K562 (cell line): ENCODE measurements at regions not wholly inside any gene's neighbourhood (a gene's known extent, or its start where the extent isn't known, plus 50 kb on each side); places are given as distances from the start of the nearest gene placed in this dataset.

ENCODE experiments used
- ATAC-seq: fragments of 200-7000 bp; cut with Tn5 transposase; 3 replicates; pipeline ENCODE4 v1.9.1; 2020; ENCODE audit warnings: moderate library complexity
- BruUV-seq: library from RNA; stranded (reverse); fragments of 400-500 nt; replicated peaks from 2 replicates; lab custom pipeline; 2021; lab: Mats Ljungman, UMichigan
- CTCF ChIA-PET: fragments of 300-600 bp; formaldehyde crosslinking; extraction: SDS; loops from one replicate; lab custom pipeline; 2021; ENCODE audit warnings: low intra/inter-chr PET ratio; lab: Yijun Ruan, JAX
- POLR2A ChIA-PET: fragments of 300-600, 350-650 bp; sonication (Branson Sonifier 250); formaldehyde crosslinking; extraction: SDS; loops from one replicate; lab custom pipeline; 2021; ENCODE audit warnings: antibody characterized with exemption, inconsistent platforms; lab: Yijun Ruan, JAX
- DNase-seq, 4 experiments: peaks; one replicate each; pipeline versions ENCODE4 v3.0.0 to v3.0.0-alpha.2; 2011 to 2018; ENCODE audit warnings: low spot score in 3 of 4, mixed read lengths in 3 of 4; ENCODE audit errors: extremely low read depth in 1 of 4
- FAIRE-seq: peaks from 2 replicates; lab custom pipeline; 2011; peaks lifted over from hg19 to GRCh38; lab: Jason Lieb, UNC
- H2AFZ ChIP-seq: 2 replicates; pipeline ENCODE4 v1.6.0; 2011; ENCODE audit warnings: low read depth, low read length, control low read depth, inconsistent platforms
- H3K27ac ChIP-seq: fragments of 200-600 bp; 3 replicates; pipeline ENCODE4 v1.8.0; 2011; ENCODE audit warnings: low read depth, mild to moderate bottlenecking, control low read depth, inconsistent platforms, low read length, moderate library complexity, mixed read lengths; ENCODE audit errors: extremely low read depth
- H3K27me3 ChIP-seq, 2 experiments: fragments of 300-600 bp in 1 of 2; 2 replicates in 1 of 2; 3 replicates in 1 of 2; pipeline versions ENCODE4 v1.6.0 to v1.8.0; 2011; ENCODE audit warnings: inconsistent platforms in 2 of 2, low read length in 2 of 2, mild to moderate bottlenecking in 1 of 2, mixed read lengths in 1 of 2, moderate library complexity in 1 of 2; ENCODE audit not compliant: control insufficient read depth in 2 of 2, insufficient read depth in 2 of 2
- H3K36me3 ChIP-seq: fragments of 300-600 bp; 3 replicates; pipeline ENCODE4 v1.8.0; 2011; ENCODE audit warnings: mild to moderate bottlenecking, low read length, inconsistent platforms; ENCODE audit not compliant: control insufficient read depth, insufficient read depth
- H3K4me1 ChIP-seq, 2 experiments: fragments of 200-600 bp in 1 of 2; replicated peaks in 1 of 2; 2 replicates in 1 of 2; 3 replicates in 1 of 2; pipeline versions ENCODE4 v1.5.1 to v1.8.0; 2011; ENCODE audit warnings: inconsistent platforms in 2 of 2, low read length in 2 of 2, mild to moderate bottlenecking in 1 of 2, mixed read lengths in 1 of 2, moderate library complexity in 1 of 2; ENCODE audit not compliant: control insufficient read depth in 2 of 2, insufficient read depth in 2 of 2
- H3K4me2 ChIP-seq: 2 replicates; pipeline ENCODE4 v1.6.1; 2011; ENCODE audit warnings: low read length, control low read depth, inconsistent platforms, mixed read lengths; ENCODE audit not compliant: insufficient read depth
- H3K4me3 ChIP-seq: fragments of 200-600 bp; sonication (generic), shearing (Covaris generic); 2 replicates; pipeline ENCODE4 v1.5.1; 2016; ENCODE audit warnings: control low read depth, inconsistent platforms
- H3K79me2 ChIP-seq: fragments of 200-600 bp; 3 replicates; pipeline ENCODE4 v1.8.0; 2011; ENCODE audit warnings: low read length, inconsistent platforms; ENCODE audit not compliant: control insufficient read depth, insufficient read depth
- H3K9ac ChIP-seq, 2 experiments: 2 replicates each; pipeline versions ENCODE4 v1.6.0 to v1.6.1; 2011; ENCODE audit warnings: low read depth in 2 of 2, low read length in 2 of 2, control low read depth in 1 of 2, inconsistent platforms in 1 of 2, mild to moderate bottlenecking in 1 of 2, mixed read lengths in 1 of 2; ENCODE audit not compliant: insufficient read depth in 1 of 2
- H3K9me1 ChIP-seq: one replicate; pipeline ENCODE4 v1.6.0; 2011; ENCODE audit warnings: inconsistent platforms, mild to moderate bottlenecking, low read length, moderate library complexity; ENCODE audit not compliant: control insufficient read depth, insufficient read depth
- H3K9me3 ChIP-seq: replicated peaks from 2 replicates; pipeline ENCODE4 v1.5.1; 2011; ENCODE audit warnings: low read depth, low read length, inconsistent platforms; ENCODE audit not compliant: control insufficient read depth, insufficient read depth
- H4K20me1 ChIP-seq: replicated peaks from 2 replicates; pipeline ENCODE4 v1.6.1; 2011; ENCODE audit warnings: low read length, inconsistent platforms, mixed read lengths; ENCODE audit not compliant: control insufficient read depth, insufficient read depth
- ARID1B ChIP-seq: fragments of 450-650 bp; IDR thresholded peaks from 2 replicates; pipeline ENCODE4 v1.6.1; 2016; ENCODE audit warnings: antibody characterized with exemption, mild to moderate bottlenecking, inconsistent platforms
- BCL6 ChIP-seq: fragments of 250-450 bp; sonication (Bioruptor Pico); IDR thresholded peaks from 2 replicates; pipeline ENCODE4 v1.4.0; 2020
- E2F3 ChIP-seq: fragments of 250-450 bp; sonication (Bioruptor Pico); IDR thresholded peaks from 2 replicates; pipeline ENCODE4 v1.4.0; 2020; ENCODE audit warnings: mild to moderate bottlenecking
- WGBS: fragments of 100-300 bp; shearing (Covaris generic); methylation state at CpG from one replicate; pipeline ENCODE4 v1.1.6; 2016; ENCODE audit warnings: low coverage, mixed read lengths; ENCODE audit not compliant: insufficient coverage; ENCODE audit errors: missing lambda C conversion rate; 5-methylcytosine and 5-hydroxymethylcytosine counted together
- in situ Hi-C: fragments of 300-500 bp; cut with MboI; formaldehyde crosslinking; loops from 4 replicates; pipeline ENCODE4 v1.15.0; 2018; ENCODE audit warnings: inconsistent platforms, mixed read lengths
- intact Hi-C: fragments of 100-400 bp; cut with micrococcal nuclease; formaldehyde crosslinking; loops from 2 replicates; pipeline ENCODE4 v1.14.2; 2022
- TF ChIP-seq, protein P1 (sequence below): fragments of 250-450 bp; sonication (Bioruptor Pico); IDR thresholded peaks from 2 replicates; pipeline ENCODE4 v1.8.0; 2021; ENCODE audit warnings: borderline replicate concordance, mild to moderate bottlenecking, moderate library complexity; ENCODE audit not compliant: poor library complexity, severe bottlenecking
- TF ChIP-seq, protein P2 (sequence below): sonication (generic); formaldehyde crosslinking; IDR thresholded peaks from 2 replicates; pipeline ENCODE4 v1.8.1; 2023; ENCODE audit warnings: mild to moderate bottlenecking, missing genetic modification reagents

DNA sequence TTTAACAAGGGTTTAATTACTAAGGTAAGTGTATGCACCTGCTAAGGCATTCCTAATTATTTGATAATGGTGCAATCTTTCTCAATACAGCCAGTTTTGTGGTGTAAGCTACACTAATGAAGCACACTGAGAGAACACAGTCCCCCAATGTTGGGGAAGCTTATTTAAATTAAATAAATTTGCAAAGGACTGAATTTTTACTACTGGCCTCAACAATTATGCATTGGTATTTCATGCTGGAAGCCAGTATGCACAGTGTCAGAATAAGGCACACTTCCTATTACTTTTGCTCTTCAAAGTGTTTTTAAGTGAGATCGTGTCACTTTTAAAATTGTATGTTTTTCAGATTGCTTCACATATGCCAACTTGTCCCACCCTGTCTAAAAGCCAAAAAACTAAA lies 103.2 kb upstream of the ZNF521 start:
- intact Hi-C loops, result no loop called here
- WGBS, result 0% methylated on average over 1 of the region's 1 CpG

More for the DNA sequence above, 103.2 kb upstream of the ZNF521 start:
- TF ChIP-seq BCL6 (CRISPR knock-in tag) (no peak), E2F3 (CRISPR knock-in tag) (no peak), ARID1B (no peak)
- TF ChIP-seq, protein P1, sequence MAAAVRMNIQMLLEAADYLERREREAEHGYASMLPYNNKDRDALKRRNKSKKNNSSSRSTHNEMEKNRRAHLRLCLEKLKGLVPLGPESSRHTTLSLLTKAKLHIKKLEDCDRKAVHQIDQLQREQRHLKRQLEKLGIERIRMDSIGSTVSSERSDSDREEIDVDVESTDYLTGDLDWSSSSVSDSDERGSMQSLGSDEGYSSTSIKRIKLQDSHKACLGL (CRISPR knock-in tag), result no peak
- TF ChIP-seq, protein P2, sequence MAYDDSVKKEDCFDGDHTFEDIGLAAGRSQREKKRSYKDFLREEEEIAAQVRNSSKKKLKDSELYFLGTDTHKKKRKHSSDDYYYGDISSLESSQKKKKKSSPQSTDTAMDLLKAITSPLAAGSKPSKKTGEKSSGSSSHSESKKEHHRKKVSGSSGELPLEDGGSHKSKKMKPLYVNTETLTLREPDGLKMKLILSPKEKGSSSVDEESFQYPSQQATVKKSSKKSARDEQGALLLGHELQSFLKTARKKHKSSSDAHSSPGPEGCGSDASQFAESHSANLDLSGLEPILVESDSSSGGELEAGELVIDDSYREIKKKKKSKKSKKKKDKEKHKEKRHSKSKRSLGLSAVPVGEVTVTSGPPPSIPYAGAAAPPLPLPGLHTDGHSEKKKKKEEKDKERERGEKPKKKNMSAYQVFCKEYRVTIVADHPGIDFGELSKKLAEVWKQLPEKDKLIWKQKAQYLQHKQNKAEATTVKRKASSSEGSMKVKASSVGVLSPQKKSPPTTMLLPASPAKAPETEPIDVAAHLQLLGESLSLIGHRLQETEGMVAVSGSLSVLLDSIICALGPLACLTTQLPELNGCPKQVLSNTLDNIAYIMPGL (CRISPR knock-in tag), result no peak
- no peaks in the 10 kb centered on the region for H3K27me3 ChIP-seq
- no peak overlapping the region for H3K27ac ChIP-seq
- no peaks in the 10 kb centered on the region for H3K36me3 ChIP-seq
- no TSS peak for BruUV-seq
- ATAC-seq, result no peak
- no peaks in the 10 kb centered on the region for H4K20me1 ChIP-seq
- H3K79me2 ChIP-seq, result no peaks in the 10 kb centered on the region
- H3K9ac ChIP-seq, result no peak overlapping the region
- H3K9me1 ChIP-seq, result no peaks in the 10 kb centered on the region
- POLR2A ChIA-PET, result no interaction called here
- no peak overlapping the region for H3K4me3 ChIP-seq
- CTCF ChIA-PET, result no interaction called here
- in situ Hi-C loops, result no loop called here
- no peak overlapping the region for H2AFZ ChIP-seq
- H3K4me1 ChIP-seq, result no peaks in the 10 kb centered on the region
- no peaks in the 10 kb centered on the region for H3K9me3 ChIP-seq
- no peak for FAIRE-seq
- DNase-seq, result no peak
- H3K4me2 ChIP-seq, result no peak overlapping the region
